ENCODE measurements at regions not wholly inside any gene's neighbourhood (a gene's known extent, or its start where the extent isn't known, plus 50 kb on each side); places are given as distances from the start of the nearest gene placed in this dataset.

DNA sequence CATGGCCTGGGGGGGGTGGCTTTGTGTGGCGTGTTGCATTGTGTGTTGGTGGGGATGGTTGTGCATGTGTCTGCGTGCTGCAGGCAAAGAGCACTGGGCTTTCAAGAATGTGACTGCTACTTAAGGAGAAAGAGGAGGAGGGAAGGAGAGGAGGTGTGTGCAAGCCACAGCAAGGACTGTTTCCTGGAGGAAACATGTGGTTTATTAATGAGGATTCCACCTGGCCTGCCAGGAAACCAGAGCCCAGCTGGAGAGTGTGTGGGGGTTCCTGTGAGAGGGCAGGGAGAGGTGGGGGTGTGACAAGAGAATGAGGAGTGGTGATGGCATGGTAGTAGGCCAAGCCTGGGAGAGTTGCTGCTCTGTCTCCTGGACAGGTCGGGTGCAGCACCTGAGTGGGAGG lies 258.1 kb upstream of the ROPN1 start:
- intact Hi-C loops (cut with DNase I) = no loop called here
- ATAC-seq = peak; percentile 2
- DNase-seq (ENCODE audit: missing footprints) = no peak

- intact Hi-C loops (cut with DNase I) = no loop called here
- DNase-seq (ENCODE audit: missing footprints) = no peak
- no peak for ATAC-seq
Measured at GRCh38 chr3:124256156-124256555, 264.2 kb upstream of the ROPN1 start.

GRCh38 chr3:124256599-124256998 lies 264.7 kb upstream of the ROPN1 start:
- ATAC-seq (no peak), DNase-seq (ENCODE audit: missing footprints) (no peak)
- intact Hi-C loops (cut with DNase I) = no loop called here

- ATAC-seq = peak; percentile 28
- intact Hi-C loops (cut with DNase I) = no loop called here
- DNase-seq (ENCODE audit: missing footprints) = no peak
Measured at GRCh38 chr3:124257336-124257864, 265.5 kb upstream of the ROPN1 start.

DNA sequence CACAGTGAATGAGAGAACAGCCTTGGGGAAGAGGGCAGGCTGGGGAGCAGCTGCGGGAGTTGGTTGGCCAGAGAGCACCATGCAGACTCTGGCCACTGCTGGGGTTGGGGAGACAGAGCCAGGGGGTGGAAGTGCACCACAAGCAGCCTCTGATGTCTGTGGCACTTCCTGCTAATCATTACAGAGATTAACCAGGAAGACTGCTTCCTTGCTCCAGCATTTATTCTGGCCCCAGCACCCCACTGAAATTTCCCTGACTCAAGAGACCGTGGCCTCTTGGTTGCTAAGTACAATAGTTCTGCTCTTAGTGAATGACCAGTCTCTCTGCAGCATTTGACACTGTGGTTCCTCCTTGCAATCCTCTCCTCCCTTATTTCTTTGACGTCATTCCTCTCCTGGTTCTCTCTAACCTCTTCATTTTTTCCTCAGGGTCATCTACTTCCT lies 266.2 kb upstream of the ROPN1 start:
- DNase-seq (ENCODE audit: missing footprints) (no peak), ATAC-seq (no peak)
- intact Hi-C loops (cut with DNase I) = no loop called here

DNA sequence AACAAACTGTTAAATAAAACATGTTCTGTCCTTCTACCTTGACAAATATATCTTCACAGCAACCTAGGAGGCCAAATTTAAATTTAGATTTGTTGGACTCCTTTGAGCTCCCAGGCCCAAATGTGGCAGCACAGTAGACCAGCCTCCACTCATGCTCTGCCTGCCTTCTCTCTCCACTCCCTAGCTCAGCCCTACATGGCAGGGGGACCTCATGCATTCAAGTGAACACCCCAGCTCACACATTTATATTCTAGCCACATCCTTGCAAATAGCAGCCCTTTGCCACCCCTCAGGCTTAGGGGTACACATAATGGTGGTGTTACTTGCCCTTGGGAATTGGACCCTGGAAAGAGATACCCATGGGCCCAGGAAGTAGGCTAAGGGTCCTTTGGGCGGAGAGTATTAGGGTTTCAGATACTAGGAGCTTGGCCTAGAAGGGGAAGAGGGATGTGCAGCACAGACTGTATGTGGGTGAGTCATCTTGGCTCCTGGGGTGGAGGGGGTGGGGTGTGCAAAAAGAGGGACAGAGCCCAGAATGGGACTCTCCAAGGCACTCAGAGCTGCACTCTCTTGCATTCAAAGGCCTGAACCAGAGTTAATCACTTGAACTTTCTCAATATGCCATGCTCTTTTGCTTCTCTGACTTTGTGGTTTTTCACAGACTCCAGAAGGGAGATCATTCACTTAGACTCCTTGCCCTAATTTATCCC lies 268.4 kb upstream of the ROPN1 start:
- no peak for DNase-seq (ENCODE audit: missing footprints)
- intact Hi-C loops (cut with DNase I) = no loop called here
- peak; percentile 75 for ATAC-seq

- intact Hi-C loops (cut with DNase I) = no loop called here
- ATAC-seq (no peak), DNase-seq (ENCODE audit: missing footprints) (no peak)
Measured at GRCh38 chr3:124261306-124261705, 269.4 kb upstream of the ROPN1 start.

DNA sequence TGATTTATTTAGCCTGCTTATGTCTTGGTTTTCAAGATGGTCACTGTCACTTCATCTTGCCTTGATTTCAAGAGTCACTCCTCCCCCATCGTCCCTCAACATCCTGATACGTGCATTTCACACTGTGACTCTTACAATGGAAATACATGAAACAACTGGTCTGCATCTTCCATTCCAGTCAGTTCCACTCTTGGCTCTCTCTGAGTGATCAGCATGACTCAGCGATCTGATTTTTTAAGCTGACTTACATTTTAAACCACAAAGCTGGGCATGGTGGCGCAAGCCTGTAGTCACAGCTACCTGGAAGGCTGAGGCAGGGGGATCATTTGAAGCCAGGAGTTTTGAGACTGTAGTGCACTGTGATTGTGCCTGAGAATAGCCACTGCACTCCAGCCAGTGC lies 271.2 kb upstream of the ROPN1 start:
- ATAC-seq = no peak
- no peak for DNase-seq (ENCODE audit: missing footprints)
- intact Hi-C loops (cut with DNase I) = no loop called here

DNA sequence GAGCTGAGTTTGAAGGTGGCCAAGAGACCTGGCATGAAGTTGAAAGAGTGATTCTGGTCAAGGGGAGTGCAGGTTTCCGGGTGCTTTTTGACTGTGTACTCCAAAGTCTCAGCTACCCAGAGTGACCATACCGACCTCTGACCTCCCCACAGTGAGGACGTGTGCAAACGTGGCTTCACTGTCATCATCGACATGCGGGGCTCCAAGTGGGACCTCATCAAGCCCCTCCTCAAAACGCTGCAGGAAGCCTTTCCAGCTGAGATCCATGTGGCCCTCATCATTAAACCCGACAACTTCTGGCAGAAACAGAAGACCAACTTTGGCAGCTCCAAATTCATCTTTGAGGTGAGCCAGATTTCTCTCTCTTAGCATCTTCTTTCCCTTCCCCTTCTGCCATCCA lies 272.4 kb upstream of the ROPN1 start:
- ATAC-seq (no peak), DNase-seq (ENCODE audit: missing footprints) (no peak)
- intact Hi-C loops (cut with DNase I) = no loop called here

- intact Hi-C loops (cut with DNase I) = no loop called here
- DNase-seq (ENCODE audit: missing footprints) = no peak
- no peak for ATAC-seq
Measured at GRCh38 chr3:124266487-124266886, 274.6 kb upstream of the ROPN1 start.

DNA sequence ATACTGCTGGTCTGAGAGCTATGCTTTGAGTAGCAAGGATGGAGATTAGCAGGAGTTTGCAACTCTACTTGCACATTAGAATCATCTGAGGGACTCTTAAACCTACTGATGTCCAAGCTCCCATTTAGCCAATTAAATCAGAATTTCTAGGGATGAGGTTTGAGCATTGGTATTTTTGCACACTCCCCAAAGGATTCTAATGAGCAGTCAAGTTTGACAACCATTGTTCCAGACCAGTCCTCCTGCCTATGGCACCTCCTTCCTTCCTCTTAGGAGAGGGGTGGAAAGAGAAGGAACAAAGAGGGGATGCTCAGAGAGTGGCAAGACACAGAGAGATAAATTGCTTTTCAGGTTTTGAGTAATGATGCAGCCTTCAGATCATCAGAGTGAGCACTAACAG lies 275.5 kb upstream of the ROPN1 start:
- ATAC-seq = no peak
- intact Hi-C loops (cut with DNase I) = no loop called here
- no peak for DNase-seq (ENCODE audit: missing footprints)

DNA sequence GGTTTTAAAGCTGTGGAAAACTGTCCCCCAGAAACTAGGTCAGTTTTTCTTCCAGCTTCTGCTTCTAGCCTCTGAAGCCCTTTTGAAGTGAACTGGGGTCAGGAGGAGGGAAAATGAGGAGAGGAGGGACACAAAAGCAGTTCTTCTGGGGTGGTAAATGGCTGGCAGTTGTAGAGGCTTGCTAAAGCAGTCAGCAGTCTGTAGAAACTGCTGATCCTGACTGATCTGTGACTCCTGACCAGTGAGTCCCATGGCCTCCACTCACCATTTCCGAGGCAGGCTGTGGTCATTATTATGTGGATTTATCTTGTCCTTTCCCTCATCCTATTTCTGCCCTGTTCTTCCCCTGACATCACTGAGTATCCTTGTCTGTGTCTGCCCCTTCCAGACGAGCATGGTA lies 276.4 kb upstream of the ROPN1 start:
- no peak for DNase-seq (ENCODE audit: missing footprints)
- intact Hi-C loops (cut with DNase I) = no loop called here
- no peak for ATAC-seq

- intact Hi-C loops (cut with DNase I) = no loop called here
- DNase-seq (ENCODE audit: missing footprints) (no peak), ATAC-seq (no peak)
Measured at GRCh38 chr3:124269619-124270018, 277.7 kb upstream of the ROPN1 start.

GRCh38 chr3:124272605-124273151 lies 280.8 kb upstream of the ROPN1 start:
- no peak for DNase-seq (ENCODE audit: missing footprints)
- ATAC-seq = no peak
- intact Hi-C loops (cut with DNase I) = no loop called here

GRCh38 chr3:124273651-124274050 lies 281.7 kb upstream of the ROPN1 start:
- intact Hi-C loops (cut with DNase I) = no loop called here
- ATAC-seq (no peak), DNase-seq (ENCODE audit: missing footprints) (no peak)

GRCh38 chr3:124274051-124274450 lies 282.1 kb upstream of the ROPN1 start:
- ATAC-seq (no peak), DNase-seq (ENCODE audit: missing footprints) (no peak)
- intact Hi-C loops (cut with DNase I) = no loop called here

DNA sequence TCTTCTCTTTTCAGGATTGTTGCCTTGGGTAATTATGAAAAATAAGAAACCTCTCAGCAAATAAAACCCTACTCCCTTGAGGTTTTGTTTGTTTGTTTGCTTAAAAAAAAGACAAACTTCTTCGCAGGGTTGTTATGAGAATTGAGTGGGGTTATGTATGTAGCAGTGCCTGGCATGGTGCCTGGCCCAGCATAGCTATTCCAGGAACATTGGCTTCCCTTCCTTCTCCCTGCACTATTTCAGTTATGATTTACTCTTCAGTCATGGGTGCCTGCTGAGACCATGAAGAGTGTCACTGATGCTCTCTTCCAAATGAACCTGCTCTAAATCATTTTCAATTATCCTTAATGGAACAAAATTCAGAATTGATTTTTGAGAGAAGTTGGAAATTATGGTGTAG lies 283.5 kb upstream of the ROPN1 start:
- ATAC-seq = peak; percentile 70
- intact Hi-C loops (cut with DNase I) = loop anchor here (5.0 kb wide), 1 partner anchor 193 kb away; no protein-coding TSS in a partner anchor
- peak; percentile 77 for DNase-seq (ENCODE audit: missing footprints)

DNA sequence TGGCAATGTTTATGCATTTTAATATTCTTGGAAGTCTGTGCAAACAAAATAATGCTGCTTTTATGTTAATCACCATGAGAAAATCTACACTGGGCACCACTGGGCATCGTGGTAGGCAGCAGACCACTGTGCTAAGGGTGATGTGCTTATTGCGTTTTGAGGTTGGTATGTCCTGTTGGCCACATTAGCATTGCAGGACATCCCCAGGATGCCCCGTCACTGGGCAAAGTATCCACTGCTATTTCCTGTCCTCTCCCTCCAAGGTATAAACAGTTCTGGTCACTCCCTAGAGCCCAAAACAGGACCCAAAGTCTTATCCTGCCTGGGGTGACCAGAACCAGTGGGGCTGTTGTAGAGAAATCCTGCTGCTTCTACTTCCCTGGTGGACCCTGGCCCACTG lies 284.2 kb upstream of the ROPN1 start:
- ATAC-seq = no peak
- intact Hi-C loops (cut with DNase I) = loop anchor here (5.0 kb wide), 1 partner anchor 194 kb away; no protein-coding TSS in a partner anchor
- no peak for DNase-seq (ENCODE audit: missing footprints)

- intact Hi-C loops (cut with DNase I) = loop anchor here (1.0 to 5.0 kb wide), 2 partner anchors 28 to 194 kb away; no protein-coding TSS in a partner anchor
- no peak for DNase-seq (ENCODE audit: missing footprints)
- ATAC-seq = no peak
Measured at GRCh38 chr3:124276539-124277143, 284.7 kb upstream of the ROPN1 start.
